K562 (cell line): ENCODE measurements at regions not wholly inside any gene's neighbourhood (a gene's known extent, or its start where the extent isn't known, plus 50 kb on each side); places are given as distances from the start of the nearest gene placed in this dataset.

ENCODE experiments used
- ATAC-seq: fragments of 200-7000 bp; cut with Tn5 transposase; 3 replicates; pipeline ENCODE4 v1.9.1; 2020; ENCODE audit warnings: moderate library complexity
- BruUV-seq: library from RNA; stranded (reverse); fragments of 400-500 nt; replicated peaks from 2 replicates; lab custom pipeline; 2021; lab: Mats Ljungman, UMichigan
- CTCF ChIA-PET: fragments of 300-600 bp; formaldehyde crosslinking; extraction: SDS; loops from one replicate; lab custom pipeline; 2021; ENCODE audit warnings: low intra/inter-chr PET ratio; lab: Yijun Ruan, JAX
- POLR2A ChIA-PET: fragments of 300-600, 350-650 bp; sonication (Branson Sonifier 250); formaldehyde crosslinking; extraction: SDS; loops from one replicate; lab custom pipeline; 2021; ENCODE audit warnings: antibody characterized with exemption, inconsistent platforms; lab: Yijun Ruan, JAX
- DNase-seq, 4 experiments: peaks; one replicate each; pipeline versions ENCODE4 v3.0.0 to v3.0.0-alpha.2; 2011 to 2018; ENCODE audit warnings: low spot score in 3 of 4, mixed read lengths in 3 of 4; ENCODE audit errors: extremely low read depth in 1 of 4
- FAIRE-seq: peaks from 2 replicates; lab custom pipeline; 2011; peaks lifted over from hg19 to GRCh38; lab: Jason Lieb, UNC
- H2AFZ ChIP-seq: 2 replicates; pipeline ENCODE4 v1.6.0; 2011; ENCODE audit warnings: low read depth, low read length, control low read depth, inconsistent platforms
- H3K27ac ChIP-seq: fragments of 200-600 bp; 3 replicates; pipeline ENCODE4 v1.8.0; 2011; ENCODE audit warnings: low read depth, mild to moderate bottlenecking, control low read depth, inconsistent platforms, low read length, moderate library complexity, mixed read lengths; ENCODE audit errors: extremely low read depth
- H3K27me3 ChIP-seq, 2 experiments: fragments of 300-600 bp in 1 of 2; 2 replicates in 1 of 2; 3 replicates in 1 of 2; pipeline versions ENCODE4 v1.6.0 to v1.8.0; 2011; ENCODE audit warnings: inconsistent platforms in 2 of 2, low read length in 2 of 2, mild to moderate bottlenecking in 1 of 2, mixed read lengths in 1 of 2, moderate library complexity in 1 of 2; ENCODE audit not compliant: control insufficient read depth in 2 of 2, insufficient read depth in 2 of 2
- H3K36me3 ChIP-seq: fragments of 300-600 bp; 3 replicates; pipeline ENCODE4 v1.8.0; 2011; ENCODE audit warnings: mild to moderate bottlenecking, low read length, inconsistent platforms; ENCODE audit not compliant: control insufficient read depth, insufficient read depth
- H3K4me1 ChIP-seq, 2 experiments: fragments of 200-600 bp in 1 of 2; replicated peaks in 1 of 2; 2 replicates in 1 of 2; 3 replicates in 1 of 2; pipeline versions ENCODE4 v1.5.1 to v1.8.0; 2011; ENCODE audit warnings: inconsistent platforms in 2 of 2, low read length in 2 of 2, mild to moderate bottlenecking in 1 of 2, mixed read lengths in 1 of 2, moderate library complexity in 1 of 2; ENCODE audit not compliant: control insufficient read depth in 2 of 2, insufficient read depth in 2 of 2
- H3K4me2 ChIP-seq: 2 replicates; pipeline ENCODE4 v1.6.1; 2011; ENCODE audit warnings: low read length, control low read depth, inconsistent platforms, mixed read lengths; ENCODE audit not compliant: insufficient read depth
- H3K4me3 ChIP-seq: fragments of 200-600 bp; sonication (generic), shearing (Covaris generic); 2 replicates; pipeline ENCODE4 v1.5.1; 2016; ENCODE audit warnings: control low read depth, inconsistent platforms
- H3K79me2 ChIP-seq: fragments of 200-600 bp; 3 replicates; pipeline ENCODE4 v1.8.0; 2011; ENCODE audit warnings: low read length, inconsistent platforms; ENCODE audit not compliant: control insufficient read depth, insufficient read depth
- H3K9ac ChIP-seq, 2 experiments: 2 replicates each; pipeline versions ENCODE4 v1.6.0 to v1.6.1; 2011; ENCODE audit warnings: low read depth in 2 of 2, low read length in 2 of 2, control low read depth in 1 of 2, inconsistent platforms in 1 of 2, mild to moderate bottlenecking in 1 of 2, mixed read lengths in 1 of 2; ENCODE audit not compliant: insufficient read depth in 1 of 2
- H3K9me1 ChIP-seq: one replicate; pipeline ENCODE4 v1.6.0; 2011; ENCODE audit warnings: inconsistent platforms, mild to moderate bottlenecking, low read length, moderate library complexity; ENCODE audit not compliant: control insufficient read depth, insufficient read depth
- H3K9me3 ChIP-seq: replicated peaks from 2 replicates; pipeline ENCODE4 v1.5.1; 2011; ENCODE audit warnings: low read depth, low read length, inconsistent platforms; ENCODE audit not compliant: control insufficient read depth, insufficient read depth
- H4K20me1 ChIP-seq: replicated peaks from 2 replicates; pipeline ENCODE4 v1.6.1; 2011; ENCODE audit warnings: low read length, inconsistent platforms, mixed read lengths; ENCODE audit not compliant: control insufficient read depth, insufficient read depth
- CCNT2 ChIP-seq: IDR thresholded peaks from 2 replicates; pipeline ENCODE4 v1.6.1; 2011; ENCODE audit warnings: borderline replicate concordance, low read depth, mild to moderate bottlenecking, moderate library complexity, mixed read lengths, low read length; ENCODE audit not compliant: insufficient read length; ENCODE audit errors: extremely low read depth
- DIDO1 ChIP-seq: fragments of 450-650 bp; IDR thresholded peaks from 2 replicates; pipeline ENCODE4 v1.6.1; 2016; ENCODE audit warnings: low read depth, missing biosample characterization, missing genetic modification characterization
- EHMT2 ChIP-seq: fragments of 450-650 bp; IDR thresholded peaks from 2 replicates; pipeline ENCODE4 v1.6.1; 2018; ENCODE audit warnings: antibody characterized with exemption
- GATA2 ChIP-seq: sonication (generic); formaldehyde crosslinking; IDR thresholded peaks from 2 replicates; pipeline ENCODE4 v1.4.0; 2020; ENCODE audit warnings: mild to moderate bottlenecking, missing genetic modification reagents
- HNRNPL ChIP-seq: fragments of 200-400 bp; formaldehyde crosslinking; IDR thresholded peaks from 2 replicates; pipeline ENCODE4 v1.6.1; 2017; ENCODE audit warnings: low read depth, mild to moderate bottlenecking, low read length
- KDM4B ChIP-seq, 2 experiments: fragments of 450-650 bp in 1 of 2; sonication (generic) in 1 of 2; IDR thresholded peaks; 2 replicates each; pipeline ENCODE4 v1.6.1; 2016 to 2017; ENCODE audit warnings: borderline replicate concordance in 2 of 2, antibody characterized with exemption in 1 of 2, low read depth in 1 of 2, mild to moderate bottlenecking in 1 of 2
- MEF2D ChIP-seq: conservative IDR thresholded peaks from 2 replicates; pipeline ENCODE4 v1.6.1; 2016; ENCODE audit warnings: low read depth, missing genetic modification characterization, missing compliant biosample characterization
- NFE2L1 ChIP-seq: fragments of 450-650 bp; IDR thresholded peaks from 2 replicates; pipeline ENCODE4 v1.6.1; 2016; ENCODE audit warnings: missing genetic modification characterization, low read depth, mild to moderate bottlenecking, missing compliant biosample characterization, moderate library complexity, borderline replicate concordance
- NFRKB ChIP-seq: fragments of 450-650 bp; IDR thresholded peaks from 2 replicates; pipeline ENCODE4 v1.6.1; 2016; ENCODE audit warnings: low read depth
- SMARCC2 ChIP-seq: fragments of 450-650 bp; IDR thresholded peaks from 2 replicates; pipeline ENCODE4 v1.6.1; 2017; ENCODE audit warnings: antibody characterized with exemption, moderate library complexity, mild to moderate bottlenecking, low read depth
- STAT5A ChIP-seq: IDR thresholded peaks from 2 replicates; pipeline ENCODE4 v1.6.1; 2012; ENCODE audit warnings: low read length, inconsistent platforms, borderline replicate concordance
- XRCC4 ChIP-seq: IDR thresholded peaks from one replicate; pipeline ENCODE4 v1.6.1; 2011; ENCODE audit not compliant: insufficient read depth, insufficient read length; ENCODE audit errors: extremely low read depth
- ZNF589 ChIP-seq: fragments of 200-800 bp; sonication (Bioruptor generic); IDR thresholded peaks from 2 replicates; pipeline ENCODE4 v1.6.1; 2016; ENCODE audit warnings: low read depth, missing genetic modification characterization, missing compliant biosample characterization
- ZNF609 ChIP-seq: sonication (generic); formaldehyde crosslinking; IDR thresholded peaks from 2 replicates; pipeline ENCODE4 v1.8.1; 2023; ENCODE audit warnings: missing genetic modification reagents, mild to moderate bottlenecking, borderline replicate concordance
- ZNF699 ChIP-seq: fragments of 250-450 bp; sonication (Bioruptor Pico); IDR thresholded peaks from 2 replicates; pipeline ENCODE4 v1.8.0; 2021; ENCODE audit warnings: mild to moderate bottlenecking, moderate library complexity; ENCODE audit not compliant: insufficient replicate concordance
- WGBS: fragments of 100-300 bp; shearing (Covaris generic); methylation state at CpG from one replicate; pipeline ENCODE4 v1.1.6; 2016; ENCODE audit warnings: low coverage, mixed read lengths; ENCODE audit not compliant: insufficient coverage; ENCODE audit errors: missing lambda C conversion rate; 5-methylcytosine and 5-hydroxymethylcytosine counted together
- in situ Hi-C: fragments of 300-500 bp; cut with MboI; formaldehyde crosslinking; loops from 4 replicates; pipeline ENCODE4 v1.15.0; 2018; ENCODE audit warnings: inconsistent platforms, mixed read lengths
- intact Hi-C: fragments of 100-400 bp; cut with micrococcal nuclease; formaldehyde crosslinking; loops from 2 replicates; pipeline ENCODE4 v1.14.2; 2022

DNA sequence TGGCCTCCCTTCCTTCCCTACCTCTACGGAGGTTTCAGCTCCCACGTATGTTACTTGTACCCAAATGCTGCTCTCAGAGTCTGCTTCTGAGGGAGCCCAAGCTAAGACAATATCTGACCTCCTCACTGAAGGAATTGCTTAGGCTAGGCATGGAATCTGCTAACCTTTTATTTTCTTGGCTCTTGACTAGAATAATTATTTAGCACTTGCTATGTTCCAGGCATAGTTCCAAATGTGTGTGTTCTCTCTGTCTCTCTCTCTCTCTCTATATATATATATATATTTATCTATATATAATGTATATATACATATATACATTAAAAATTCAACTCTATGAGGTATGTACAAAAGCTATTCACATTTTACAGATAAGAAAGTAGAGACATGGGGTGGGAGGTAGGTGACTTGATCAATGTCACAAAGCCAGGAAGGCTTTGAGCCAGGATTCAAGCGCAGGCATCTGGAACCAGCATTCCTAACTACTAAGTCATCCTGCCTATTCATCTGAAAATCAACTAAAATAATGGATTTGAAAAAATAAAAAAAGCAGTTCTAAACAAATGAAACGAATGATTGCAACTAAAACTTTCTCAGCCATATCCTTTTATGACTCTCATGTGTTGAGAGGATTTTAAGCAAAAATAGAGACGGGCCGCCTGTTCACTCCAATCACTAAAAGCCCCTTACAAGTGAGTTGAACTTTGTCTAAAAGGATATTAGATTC, 189.7 kb upstream of the JAG1 start (continued):
- TF ChIP-seq ZNF589 (CRISPR knock-in tag) = no peak
- TF ChIP-seq GATA2 (CRISPR knock-in tag) = no peak
- no peak for TF ChIP-seq EHMT2
- TF ChIP-seq DIDO1 (tag) = no peak
- TF ChIP-seq CCNT2 = no peak

- H3K79me2 ChIP-seq = no peaks in the 10 kb centered on the region
- no peak overlapping the region for H3K4me2 ChIP-seq
- DNase-seq (no peak), ATAC-seq (no peak), FAIRE-seq (no peak)
- WGBS = 0% methylated on average over 7 of the region's 8 CpGs
- in situ Hi-C loops = no loop called here
- H3K27ac ChIP-seq = no peak overlapping the region
- intact Hi-C loops = no loop called here
- H3K9me3 ChIP-seq = no peaks in the 10 kb centered on the region
- ChIA-PET CTCF (no interaction called here), POLR2A (no interaction called here)
- no peaks in the 10 kb centered on the region for H3K4me1 ChIP-seq
- BruUV-seq = no TSS peak
- no peak overlapping the region for H3K9ac ChIP-seq
- no peak overlapping the region for H3K4me3 ChIP-seq
- no peaks in the 10 kb centered on the region for H3K36me3 ChIP-seq
- no peak overlapping the region for H2AFZ ChIP-seq
- H3K27me3 ChIP-seq = no peaks in the 10 kb centered on the region
- H4K20me1 ChIP-seq = no peaks in the 10 kb centered on the region
- H3K9me1 ChIP-seq = no peaks in the 10 kb centered on the region
- TF ChIP-seq NFE2L1 (tag) = no peak
- no peak for TF ChIP-seq NFRKB
- TF ChIP-seq ZNF699 (CRISPR knock-in tag) = no peak
- no peak for TF ChIP-seq XRCC4
- TF ChIP-seq SMARCC2 = no peak
- no peak for TF ChIP-seq KDM4B (IDR thresholded peaks at IDR 0.05; ENCODE audit: borderline replicate concordance in 2 of 2, low read depth in 1 of 2)
- TF ChIP-seq ZNF609 = no peak
- TF ChIP-seq MEF2D (tag) = no peak
- no peak for TF ChIP-seq HNRNPL
- no peak for TF ChIP-seq STAT5A
Observed at GRCh38 chr20:10864076-10864672, 190.4 kb upstream of the JAG1 start.
